A172 (cell line): ENCODE measurements at regions not wholly inside any gene's neighbourhood (a gene's known extent, or its start where the extent isn't known, plus 50 kb on each side); places are given as distances from the start of the nearest gene placed in this dataset.

Source experiments
- DNase-seq: peaks from one replicate; pipeline ENCODE4 v3.0.0-alpha.2; 2015; ENCODE audit warnings: low spot score

- DNase-seq: peak; percentile 35
Observed at GRCh38 chr3:43866529-43867353, 176.0 kb downstream of the ABHD5 start.

GRCh38 chr3:43867436-43868072 is 176.8 kb downstream of the ABHD5 start:
- DNase-seq: no peak

- DNase-seq: no peak
Observed at GRCh38 chr3:43869491-43869890, 178.8 kb downstream of the ABHD5 start.

- DNase-seq: peak; percentile 82
Observed at GRCh38 chr3:43870120-43870519, 179.4 kb downstream of the ABHD5 start.

- no peak for DNase-seq
Observed at GRCh38 chr3:43870844-43871626, 180.3 kb downstream of the ABHD5 start.

- no peak for DNase-seq
Observed at GRCh38 chr3:43871627-43872245, 181.0 kb downstream of the ABHD5 start.

GRCh38 chr3:43872301-43872700 is 181.6 kb downstream of the ABHD5 start:
- peak; percentile 90 for DNase-seq

- DNase-seq: peak; percentile 34
Observed at GRCh38 chr3:43872901-43873300, 182.2 kb downstream of the ABHD5 start.

- DNase-seq: no peak
Observed at GRCh38 chr3:43873723-43874122, 183.0 kb downstream of the ABHD5 start.

- no peak for DNase-seq
Observed at GRCh38 chr3:43874290-43874689, 183.6 kb downstream of the ABHD5 start.

GRCh38 chr3:43874731-43875130 is 184.0 kb downstream of the ABHD5 start:
- DNase-seq: no peak

- DNase-seq: no peak
Observed at GRCh38 chr3:43876648-43877047, 185.9 kb downstream of the ABHD5 start.

GRCh38 chr3:43879166-43879565 is 188.4 kb downstream of the ABHD5 start:
- no peak for DNase-seq

- DNase-seq: no peak
Observed at GRCh38 chr3:43882976-43883680, 192.4 kb downstream of the ABHD5 start.

- DNase-seq: no peak
Observed at GRCh38 chr3:43883729-43884396, 193.1 kb downstream of the ABHD5 start.

- no peak for DNase-seq
Observed at GRCh38 chr3:43884581-43884980, 193.8 kb downstream of the ABHD5 start.

- no peak for DNase-seq
Observed at GRCh38 chr3:43885908-43886618, 195.3 kb downstream of the ABHD5 start.

- DNase-seq: no peak
Observed at GRCh38 chr3:43892061-43892460, 201.3 kb downstream of the ABHD5 start.

GRCh38 chr3:43892526-43892925 is 201.8 kb downstream of the ABHD5 start:
- DNase-seq: no peak

GRCh38 chr3:43893727-43894126 is 203.0 kb downstream of the ABHD5 start:
- no peak for DNase-seq
